A673 (cell line): ENCODE measurements at regions not wholly inside any gene's neighbourhood (a gene's known extent, or its start where the extent isn't known, plus 50 kb on each side); places are given as distances from the start of the nearest gene placed in this dataset.

Experiments
- BruUV-seq: library from RNA; stranded (reverse); fragments of 400-500 nt; replicated peaks from 2 replicates; lab custom pipeline; 2021; lab: Mats Ljungman, UMichigan
- CTCF ChIA-PET: fragments of 300-600 bp; sonication (Branson Sonifier 250); formaldehyde crosslinking; loops from one replicate; lab custom pipeline; 2022; ENCODE audit warnings: antibody characterized with exemption; lab: Charles Lee
- POLR2A ChIA-PET: fragments of 300-600 bp; sonication (Branson Sonifier 250); formaldehyde crosslinking; loops from one replicate; lab custom pipeline; 2022; ENCODE audit warnings: antibody characterized with exemption; ENCODE audit not compliant: low non-redundant PET; lab: Charles Lee
- DNase-seq: peaks from one replicate; pipeline ENCODE4 v3.0.0-alpha.2; 2015; ENCODE audit warnings: low spot score
- H3K27ac ChIP-seq: fragments of 200-600 bp; sonication (generic); 2 replicates; pipeline ENCODE4 v1.5.1; 2016; ENCODE audit warnings: mixed run types, low read depth, mild to moderate bottlenecking, mixed read lengths, antibody characterized with exemption, low read length; ENCODE audit not compliant: poor library complexity, severe bottlenecking
- H3K27me3 ChIP-seq: fragments of 200-600 bp; sonication (generic); replicated peaks from 2 replicates; pipeline ENCODE4 v1.6.1; 2017; ENCODE audit warnings: mixed run types, low read depth, mild to moderate bottlenecking, mixed read lengths, antibody characterized with exemption, low read length; ENCODE audit not compliant: insufficient read depth, poor library complexity
- H3K36me3 ChIP-seq: fragments of 200-600 bp; sonication (generic); 2 replicates; pipeline ENCODE4 v1.6.1; 2016; ENCODE audit warnings: mixed run types, mild to moderate bottlenecking, mixed read lengths, antibody characterized with exemption, low read length; ENCODE audit not compliant: insufficient read depth, poor library complexity, severe bottlenecking
- H3K4me1 ChIP-seq: fragments of 200-600 bp; sonication (generic); 2 replicates; pipeline ENCODE4 v1.6.1; 2017; ENCODE audit warnings: mixed run types, mild to moderate bottlenecking, mixed read lengths, antibody characterized with exemption, low read length; ENCODE audit not compliant: insufficient read depth, poor library complexity, severe bottlenecking
- H3K4me3 ChIP-seq: fragments of 200-600 bp; sonication (generic); 2 replicates; pipeline ENCODE4 v1.5.1; 2016; ENCODE audit warnings: low read depth, mixed run types, mild to moderate bottlenecking, mixed read lengths, low read length; ENCODE audit not compliant: poor library complexity, severe bottlenecking
- H3K9me3 ChIP-seq: fragments of 200-600 bp; sonication (generic); 2 replicates; pipeline ENCODE4 v1.6.1; 2016; ENCODE audit warnings: mixed run types, low read depth, mild to moderate bottlenecking, mixed read lengths, antibody characterized with exemption, low read length; ENCODE audit not compliant: poor library complexity, severe bottlenecking
- CTCF ChIP-seq: fragments of 300-800, 200-600 bp; sonication (generic); conservative IDR thresholded peaks from 2 replicates; pipeline ENCODE4 v1.5.1; 2017; ENCODE audit warnings: low read depth, mild to moderate bottlenecking, antibody characterized with exemption, low read length, moderate library complexity, mixed read lengths
- EZH2 ChIP-seq: fragments of 200-600 bp; sonication (generic); IDR thresholded peaks from 2 replicates; pipeline ENCODE4 v1.6.1; 2017; ENCODE audit warnings: borderline replicate concordance, low read depth, mild to moderate bottlenecking, mixed read lengths, antibody characterized with exemption, low read length; ENCODE audit not compliant: poor library complexity, severe bottlenecking
- intact Hi-C: fragments of 100-400 bp; cut with micrococcal nuclease; formaldehyde crosslinking; loops from one replicate; pipeline ENCODE4 v1.10.0; 2022; ENCODE audit not compliant: unreplicated experiment

GRCh38 chr3:25888892-25889524 is 99.1 kb downstream of the OXSM start:
- intact Hi-C loops: no loop called here
- Histone ChIP-seq H3K4me1 (no peaks in the 10 kb centered on the region), H3K27ac (no peak overlapping the region), H3K9me3 (no peaks in the 10 kb centered on the region), H3K27me3 (no peaks in the 10 kb centered on the region), H3K4me3 (no peak overlapping the region), H3K36me3 (no peaks in the 10 kb centered on the region)
- ChIA-PET POLR2A (no interaction called here), CTCF (no interaction called here)
- BruUV-seq: no TSS peak
- no peak for TF ChIP-seq EZH2
- TF ChIP-seq CTCF: no peak
- no peak for DNase-seq

GRCh38 chr3:25889525-25889917 is 99.6 kb downstream of the OXSM start:
- no TSS peak for BruUV-seq
- intact Hi-C loops: no loop called here
- CTCF ChIA-PET: no interaction called here

GRCh38 chr3:25894101-25894500 is 104.2 kb downstream of the OXSM start:
- TF ChIP-seq EZH2: no peak
- no peak for TF ChIP-seq CTCF
- ChIA-PET CTCF (no interaction called here), POLR2A (no interaction called here)
- Histone ChIP-seq H3K27ac (no peak overlapping the region), H3K9me3 (no peaks in the 10 kb centered on the region), H3K4me1 (no peaks in the 10 kb centered on the region), H3K36me3 (no peaks in the 10 kb centered on the region), H3K4me3 (no peak overlapping the region), H3K27me3 (no peaks in the 10 kb centered on the region)
- BruUV-seq: no TSS peak
- DNase-seq: no peak
- intact Hi-C loops: no loop called here

More at GRCh38 chr3:25889525-25889917, 99.6 kb downstream of the OXSM start:
- Histone ChIP-seq H3K4me3 (no peak overlapping the region), H3K27me3 (no peaks in the 10 kb centered on the region), H3K9me3 (no peaks in the 10 kb centered on the region), H3K27ac (no peak overlapping the region), H3K4me1 (no peaks in the 10 kb centered on the region), H3K36me3 (no peaks in the 10 kb centered on the region)
- no peak for TF ChIP-seq CTCF
- TF ChIP-seq EZH2: no peak
- POLR2A ChIA-PET: no interaction called here
- DNase-seq: no peak
